HCT116 (cell line): ENCODE measurements at regions not wholly inside any gene's neighbourhood (a gene's known extent, or its start where the extent isn't known, plus 50 kb on each side); places are given as distances from the start of the nearest gene placed in this dataset.

Source experiments
- ATAC-seq: fragments of 200-7000 bp; cut with Tn5 transposase; 2 replicates; pipeline ENCODE4 v1.9.1; 2020; ENCODE audit warnings: mild to moderate bottlenecking, moderate library complexity
- BruUV-seq: library from RNA; stranded (reverse); fragments of 400-500 nt; replicated peaks from 2 replicates; lab custom pipeline; 2021; lab: Mats Ljungman, UMichigan
- CTCF ChIA-PET: fragments of 300-600 bp; sonication (Branson Sonifier 250); formaldehyde crosslinking; loops from one replicate; lab custom pipeline; 2021; ENCODE audit warnings: antibody characterized with exemption; lab: Charles Lee
- POLR2A ChIA-PET: fragments of 300-600, 350-600 bp; sonication (Branson Sonifier 250); formaldehyde crosslinking; loops from one replicate; lab custom pipeline; 2021; ENCODE audit warnings: antibody characterized with exemption; lab: Charles Lee
- RAD21 ChIA-PET, 2 experiments: fragments of 300-600 bp; sonication (Branson Sonifier 250); formaldehyde crosslinking; loops; one replicate each; lab custom pipeline; 2023; ENCODE audit warnings: low total read pairs in 2 of 2; ENCODE audit not compliant: uncharacterized antibody in 2 of 2, unreplicated experiment in 2 of 2, low non-redundant PET in 1 of 2; lab: Charles Lee
- DNase-seq: peaks from one replicate; pipeline ENCODE4 v3.0.0-alpha.2; 2010; ENCODE audit warnings: low read depth, low spot score
- H2AFZ ChIP-seq: fragments of 200-600 bp; shearing (Covaris generic), sonication (generic); 2 replicates; pipeline ENCODE4 v1.6.1; 2017; ENCODE audit warnings: low read depth, mixed run types, mixed read lengths, antibody characterized with exemption, low read length; ENCODE audit not compliant: poor library complexity, severe bottlenecking
- H3K27ac ChIP-seq: 2 replicates; pipeline ENCODE4 v1.5.1; 2012; ENCODE audit warnings: low read depth, low read length
- H3K27me3 ChIP-seq: fragments of 200-600 bp; sonication (generic); 2 replicates; pipeline ENCODE4 v1.6.1; 2016; ENCODE audit warnings: mixed run types, low read length, mixed read lengths; ENCODE audit not compliant: insufficient read depth
- H3K36me3 ChIP-seq, 2 experiments: fragments of 200-500 bp in 1 of 2; fragments of 200-600 bp in 1 of 2; sonication (Bioruptor generic) in 1 of 2; sonication (generic) in 1 of 2; 2 replicates each; pipeline versions ENCODE4 v1.5.1 to v1.6.1; 2014 to 2016; ENCODE audit warnings: low read length in 2 of 2, inconsistent platforms in 1 of 2, mixed read lengths in 1 of 2, mixed run types in 1 of 2; ENCODE audit not compliant: insufficient read depth in 2 of 2, control insufficient read depth in 1 of 2
- H3K4me1 ChIP-seq, 2 experiments: fragments of 200-600 bp in 1 of 2; sonication (generic) in 1 of 2; 2 replicates each; pipeline versions ENCODE4 v1.5.1 to v1.6.1; 2012 to 2017; ENCODE audit warnings: low read length in 2 of 2, inconsistent platforms in 1 of 2, mild to moderate bottlenecking in 1 of 2, mixed read lengths in 1 of 2, mixed run types in 1 of 2, moderate library complexity in 1 of 2; ENCODE audit not compliant: insufficient read depth in 2 of 2, control insufficient read depth in 1 of 2
- H3K4me2 ChIP-seq: fragments of 200-600 bp; sonication (generic); 2 replicates; pipeline ENCODE4 v1.6.1; 2017; ENCODE audit warnings: mixed run types, low read length, mixed read lengths
- H3K4me3 ChIP-seq, 2 experiments: fragments of 200-600 bp in 1 of 2; sonication (generic) in 1 of 2; replicated peaks in 1 of 2; 2 replicates each; pipeline ENCODE4 v1.5.1; 2011 to 2016; ENCODE audit warnings: low read length in 2 of 2, control low read depth in 1 of 2, low read depth in 1 of 2, mild to moderate bottlenecking in 1 of 2, mixed read lengths in 1 of 2, mixed run types in 1 of 2
- H3K79me2 ChIP-seq: fragments of 200-600 bp; sonication (generic); 2 replicates; pipeline ENCODE4 v1.6.1; 2017; ENCODE audit warnings: mild to moderate bottlenecking, mixed run types, low read length, moderate library complexity, mixed read lengths; ENCODE audit not compliant: insufficient read depth
- H3K9ac ChIP-seq: fragments of 200-600 bp; sonication (generic); 2 replicates; pipeline ENCODE4 v1.6.1; 2016; ENCODE audit warnings: low read length, mixed read lengths
- H3K9me2 ChIP-seq: fragments of 200-600 bp; sonication (generic), shearing (Covaris generic); 2 replicates; pipeline ENCODE4 v1.6.1; 2017; ENCODE audit warnings: mixed run types, mild to moderate bottlenecking, moderate library complexity; ENCODE audit not compliant: insufficient read depth
- H3K9me3 ChIP-seq, 2 experiments: fragments of 200-500 bp in 1 of 2; fragments of 200-600 bp in 1 of 2; sonication (Bioruptor generic) in 1 of 2; sonication (generic) in 1 of 2; 2 replicates each; pipeline ENCODE4 v1.6.1; 2014 to 2017; ENCODE audit warnings: low read length in 2 of 2, mixed read lengths in 2 of 2, inconsistent platforms in 1 of 2, low read depth in 1 of 2, mild to moderate bottlenecking in 1 of 2, mixed run types in 1 of 2, moderate library complexity in 1 of 2; ENCODE audit not compliant: control insufficient read depth in 1 of 2, insufficient read depth in 1 of 2
- H4K20me1 ChIP-seq: fragments of 200-600 bp; sonication (generic), shearing (Covaris generic); 2 replicates; pipeline ENCODE4 v1.6.1; 2017; ENCODE audit warnings: mixed run types, mild to moderate bottlenecking, moderate library complexity; ENCODE audit not compliant: insufficient read depth
- CBX3 ChIP-seq: IDR thresholded peaks from 2 replicates; pipeline ENCODE4 v1.6.1; 2012; ENCODE audit warnings: low read depth
- CEBPB ChIP-seq: IDR thresholded peaks from 2 replicates; pipeline ENCODE4 v1.6.1; 2012; ENCODE audit warnings: low read depth
- EGR1 ChIP-seq: IDR thresholded peaks from 2 replicates; pipeline ENCODE4 v1.6.1; 2012; ENCODE audit warnings: low read depth
- ELF1 ChIP-seq: IDR thresholded peaks from 2 replicates; pipeline ENCODE4 v1.6.1; 2012; ENCODE audit warnings: low read depth, borderline replicate concordance
- EZH2 ChIP-seq: fragments of 200-600 bp; sonication (generic); IDR thresholded peaks from 2 replicates; pipeline ENCODE4 v1.6.1; 2017; ENCODE audit warnings: antibody characterized with exemption, mixed run types
- EZH2phosphoT487 ChIP-seq: fragments of 200-600 bp; IDR thresholded peaks from 2 replicates; pipeline ENCODE4 v1.6.1; 2018; ENCODE audit warnings: antibody characterized with exemption, borderline replicate concordance
- RAD21 ChIP-seq: IDR thresholded peaks from 2 replicates; pipeline ENCODE4 v1.6.1; 2012; ENCODE audit warnings: low read depth, mild to moderate bottlenecking
- SIN3A ChIP-seq: IDR thresholded peaks from 2 replicates; pipeline ENCODE4 v1.6.1; 2012; ENCODE audit warnings: low read depth
- SP1 ChIP-seq: IDR thresholded peaks from 2 replicates; pipeline ENCODE4 v1.6.1; 2012; ENCODE audit warnings: low read depth
- SRF ChIP-seq: IDR thresholded peaks from 2 replicates; pipeline ENCODE4 v1.6.1; 2012; ENCODE audit warnings: low read depth
- TCF7L2 ChIP-seq: IDR thresholded peaks from 2 replicates; pipeline ENCODE4 v1.7.0; 2011; ENCODE audit warnings: borderline replicate concordance, inconsistent platforms; ENCODE audit not compliant: insufficient read depth, insufficient read length; ENCODE audit errors: extremely low read depth
- YY1 ChIP-seq: IDR thresholded peaks from 2 replicates; pipeline ENCODE4 v1.6.1; 2011; ENCODE audit warnings: low read length, low read depth, moderate library complexity, mild to moderate bottlenecking; ENCODE audit not compliant: insufficient replicate concordance; ENCODE audit errors: extremely low read depth
- ZFX ChIP-seq: fragments of 450-650 bp; IDR thresholded peaks from 2 replicates; pipeline ENCODE4 v1.6.1; 2017
- ZNF274 ChIP-seq: fragments of 200-500 bp; sonication (Bioruptor generic); IDR thresholded peaks from 2 replicates; pipeline ENCODE4 v1.6.1; 2014; ENCODE audit warnings: mild to moderate bottlenecking, low read depth, low read length, inconsistent platforms
- intact Hi-C: fragments of 100-400 bp; cut with micrococcal nuclease; formaldehyde crosslinking; loops from 2 replicates; pipeline ENCODE4 v1.10.0; 2022
- TF ChIP-seq, protein P1 (sequence below): IDR thresholded peaks from 2 replicates; pipeline ENCODE4 v1.6.1; 2012; ENCODE audit warnings: low read depth
- TF ChIP-seq, protein P2 (sequence below): IDR thresholded peaks from 2 replicates; pipeline ENCODE4 v1.6.1; 2012
- TF ChIP-seq, protein P3 (sequence below): IDR thresholded peaks from 2 replicates; pipeline ENCODE4 v1.6.1; 2012

DNA sequence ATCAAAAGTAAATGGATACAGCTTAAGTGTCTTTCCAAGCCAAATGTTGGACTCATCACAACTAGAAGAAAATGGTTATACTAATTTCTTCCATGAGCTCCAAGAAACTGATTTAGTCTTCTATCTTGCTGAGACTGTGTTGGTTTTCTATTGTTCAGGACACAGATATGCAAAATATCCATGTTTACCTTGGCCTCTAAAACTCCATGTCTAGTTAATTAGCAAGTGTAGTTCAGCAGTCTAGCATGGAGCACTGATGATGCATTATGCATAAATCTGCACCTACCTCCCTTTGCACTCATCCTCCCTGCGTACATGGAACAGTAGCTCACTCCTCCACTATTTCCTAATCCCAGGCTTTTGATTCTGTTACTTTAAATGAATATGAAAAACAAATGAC is 731.4 kb upstream of the CHAC2 start:
- Histone ChIP-seq H3K9me2 (no peaks in the 10 kb centered on the region), H3K9ac (no peak overlapping the region), H3K4me1 (no peaks in the 10 kb centered on the region; a peak in 1 of 4 replicates), H4K20me1 (no peaks in the 10 kb centered on the region), H2AFZ (peak overlapping the region; percentile 27), H3K27ac (no peak overlapping the region), H3K4me3 (no peak overlapping the region), H3K79me2 (no peaks in the 10 kb centered on the region), H3K4me2 (no peak overlapping the region), H3K27me3 (no peaks in the 10 kb centered on the region), H3K36me3 (no peaks in the 10 kb centered on the region), H3K9me3 (no peaks in the 10 kb centered on the region)
- BruUV-seq: no TSS peak
- ChIA-PET RAD21 (no interaction called here), CTCF (no interaction called here), POLR2A (no interaction called here)
- TF ChIP-seq EZH2phosphoT487 (no peak), ELF1 (no peak), RAD21 (no peak), CEBPB (no peak), SIN3A (no peak), EZH2 (no peak), SRF (no peak), ZFX (no peak), ZNF274 (no peak), EGR1 (no peak), SP1 (no peak), CBX3 (no peak), TCF7L2 (no peak), YY1 (no peak)
- TF ChIP-seq, protein P1, sequence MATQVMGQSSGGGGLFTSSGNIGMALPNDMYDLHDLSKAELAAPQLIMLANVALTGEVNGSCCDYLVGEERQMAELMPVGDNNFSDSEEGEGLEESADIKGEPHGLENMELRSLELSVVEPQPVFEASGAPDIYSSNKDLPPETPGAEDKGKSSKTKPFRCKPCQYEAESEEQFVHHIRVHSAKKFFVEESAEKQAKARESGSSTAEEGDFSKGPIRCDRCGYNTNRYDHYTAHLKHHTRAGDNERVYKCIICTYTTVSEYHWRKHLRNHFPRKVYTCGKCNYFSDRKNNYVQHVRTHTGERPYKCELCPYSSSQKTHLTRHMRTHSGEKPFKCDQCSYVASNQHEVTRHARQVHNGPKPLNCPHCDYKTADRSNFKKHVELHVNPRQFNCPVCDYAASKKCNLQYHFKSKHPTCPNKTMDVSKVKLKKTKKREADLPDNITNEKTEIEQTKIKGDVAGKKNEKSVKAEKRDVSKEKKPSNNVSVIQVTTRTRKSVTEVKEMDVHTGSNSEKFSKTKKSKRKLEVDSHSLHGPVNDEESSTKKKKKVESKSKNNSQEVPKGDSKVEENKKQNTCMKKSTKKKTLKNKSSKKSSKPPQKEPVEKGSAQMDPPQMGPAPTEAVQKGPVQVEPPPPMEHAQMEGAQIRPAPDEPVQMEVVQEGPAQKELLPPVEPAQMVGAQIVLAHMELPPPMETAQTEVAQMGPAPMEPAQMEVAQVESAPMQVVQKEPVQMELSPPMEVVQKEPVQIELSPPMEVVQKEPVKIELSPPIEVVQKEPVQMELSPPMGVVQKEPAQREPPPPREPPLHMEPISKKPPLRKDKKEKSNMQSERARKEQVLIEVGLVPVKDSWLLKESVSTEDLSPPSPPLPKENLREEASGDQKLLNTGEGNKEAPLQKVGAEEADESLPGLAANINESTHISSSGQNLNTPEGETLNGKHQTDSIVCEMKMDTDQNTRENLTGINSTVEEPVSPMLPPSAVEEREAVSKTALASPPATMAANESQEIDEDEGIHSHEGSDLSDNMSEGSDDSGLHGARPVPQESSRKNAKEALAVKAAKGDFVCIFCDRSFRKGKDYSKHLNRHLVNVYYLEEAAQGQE: no peak
- TF ChIP-seq, protein P2, sequence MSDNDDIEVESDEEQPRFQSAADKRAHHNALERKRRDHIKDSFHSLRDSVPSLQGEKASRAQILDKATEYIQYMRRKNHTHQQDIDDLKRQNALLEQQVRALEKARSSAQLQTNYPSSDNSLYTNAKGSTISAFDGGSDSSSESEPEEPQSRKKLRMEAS: no peak
- TF ChIP-seq, protein P3, sequence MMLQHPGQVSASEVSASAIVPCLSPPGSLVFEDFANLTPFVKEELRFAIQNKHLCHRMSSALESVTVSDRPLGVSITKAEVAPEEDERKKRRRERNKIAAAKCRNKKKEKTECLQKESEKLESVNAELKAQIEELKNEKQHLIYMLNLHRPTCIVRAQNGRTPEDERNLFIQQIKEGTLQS: no peak
- intact Hi-C loops: no loop called here
- DNase-seq: no peak
- ATAC-seq: no peak
